ENCODE measurements at regions not wholly inside any gene's neighbourhood (a gene's known extent, or its start where the extent isn't known, plus 50 kb on each side); places are given as distances from the start of the nearest gene placed in this dataset.

GRCh38 chr3:21043139-21043538, 707.9 kb downstream of the ZNF385D start:
- Histone ChIP-seq H3K4ac (ENCODE audit: low read depth, low read length) (no peak overlapping the region), H2AK5ac (ENCODE audit: insufficient read length, low read length) (no peak overlapping the region), H3K18ac (ENCODE audit: insufficient read length, low read depth, low read length) (no peak overlapping the region), H3K56ac (ENCODE audit: insufficient read length, low read depth, low read length) (no peak overlapping the region), H4K20me1 (ENCODE audit: control insufficient read depth, insufficient read depth, insufficient read length) (no peaks in the 10 kb centered on the region), H3K27me3 (ENCODE audit: insufficient read depth, low read length) (no peaks in the 10 kb centered on the region), H2BK15ac (ENCODE audit: low read depth, low read length) (no peak overlapping the region), H4K91ac (ENCODE audit: insufficient read length, low read depth, low read length) (no peak overlapping the region), H3K9ac (ENCODE audit: extremely low read depth, insufficient read length, low read length) (no peak overlapping the region), H4K5ac (ENCODE audit: insufficient read length, low read depth, low read length) (no peak overlapping the region), H2AFZ (ENCODE audit: low read length) (no peak overlapping the region), H2BK12ac (ENCODE audit: insufficient read length, low read depth, low read length) (no peak overlapping the region), H4K8ac (replicated peaks; ENCODE audit: insufficient read length, low read depth, low read length) (no peak overlapping the region), H2BK120ac (ENCODE audit: low read depth, low read length, poor library complexity, severe bottlenecking) (no peak overlapping the region), H3K23me2 (ENCODE audit: insufficient read length, low read depth, low read length, poor library complexity, severe bottlenecking) (no peaks in the 10 kb centered on the region), H3K79me2 (ENCODE audit: insufficient read depth, low read length) (no peaks in the 10 kb centered on the region), H3K23ac (ENCODE audit: insufficient read length, low read depth, low read length) (no peak overlapping the region), H2BK20ac (ENCODE audit: low read depth, low read length, poor library complexity, severe bottlenecking) (no peak overlapping the region), H3K79me1 (ENCODE audit: insufficient read depth, low read depth, low read length, poor library complexity, severe bottlenecking) (no peaks in the 10 kb centered on the region), H3K14ac (ENCODE audit: insufficient read depth, low read length) (no peak overlapping the region), H3T11ph (ENCODE audit: low read length) (no peak overlapping the region), H3K4me1 (ENCODE audit: insufficient read depth, low read length) (no peaks in the 10 kb centered on the region), H2BK5ac (ENCODE audit: insufficient read length, low read length) (no peak overlapping the region), H3K4me2 (ENCODE audit: insufficient read depth, insufficient read length, low read length) (no peak overlapping the region), H3K9me3 (ENCODE audit: control insufficient read depth, low read depth, low read length) (no peaks in the 10 kb centered on the region), H3K27ac (ENCODE audit: insufficient read length, low read depth, low read length) (no peak overlapping the region)
- Mint-ChIP-seq H3K9me3 (no peaks in the 10 kb centered on the region), H3K4me1 (no peaks in the 10 kb centered on the region), H3K36me3 (ENCODE audit: insufficient read depth in 1 of 3, low read depth in 3 of 3) (no peaks in the 10 kb centered on the region), H3K27me3 (ENCODE audit: low read depth) (no peaks in the 10 kb centered on the region), H3K4me3 (no peak overlapping the region), H3K27ac (no peak overlapping the region)
- DNase-seq: no peak
- no CpG with 5 or more reads among the region's 1 CpG for WGBS (ENCODE audit: extremely low coverage, insufficient read length, low lambda C conversion rate)
- TF ChIP-seq CTCF (conservative IDR thresholded peaks at IDR 0.05): no peak

All from H9 (cell line).